ENCODE measurements at regions not wholly inside any gene's neighbourhood (a gene's known extent, or its start where the extent isn't known, plus 50 kb on each side); places are given as distances from the start of the nearest gene placed in this dataset.

DNA sequence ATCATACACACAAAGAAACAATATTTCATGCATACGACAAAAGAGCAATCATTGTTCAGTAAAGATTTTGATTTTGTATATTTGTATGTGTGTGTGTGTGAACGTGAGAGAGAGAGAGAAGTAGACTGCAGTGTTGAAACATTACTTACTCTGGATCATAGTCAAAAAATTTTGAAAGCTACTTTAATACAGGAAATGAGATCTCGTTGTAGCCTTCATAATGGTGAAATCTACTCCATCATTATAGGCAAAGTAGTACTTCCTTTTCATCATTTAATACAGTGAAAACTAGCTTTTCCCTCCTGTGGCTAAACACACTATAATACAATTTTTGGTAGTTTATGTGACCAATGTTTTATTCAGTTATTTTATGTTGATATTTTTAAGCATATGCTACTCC, 1427.7 kb upstream of the C9orf72 start:
- Histone ChIP-seq H3K27ac (ENCODE audit: insufficient read depth, low read depth, low read length) (no peak overlapping the region), H3K79me2 (ENCODE audit: control insufficient read depth, insufficient read depth, low read length) (no peaks in the 10 kb centered on the region), H3K36me3 (ENCODE audit: control insufficient read depth in 2 of 2, extremely low read depth in 1 of 2, insufficient read depth in 2 of 2, low read length in 2 of 2) (no peaks in the 10 kb centered on the region), H3K9me1 (replicated peaks; ENCODE audit: control insufficient read depth, extremely low read depth, insufficient read depth, low read length) (no peaks in the 10 kb centered on the region), H4K20me1 (replicated peaks; ENCODE audit: control insufficient read depth, extremely low read depth, insufficient read depth, low read length) (no peaks in the 10 kb centered on the region), H3K9me3 (replicated peaks; ENCODE audit: control insufficient read depth, insufficient read depth, low read length) (no peaks in the 10 kb centered on the region), H3K9ac (replicated peaks; ENCODE audit: extremely low read depth, insufficient read depth, low read length) (no peak overlapping the region), H3K27me3 (ENCODE audit: control insufficient read depth in 2 of 2, insufficient read depth in 2 of 2, low read length in 2 of 2) (no peaks in the 10 kb centered on the region), H3K4me1 (ENCODE audit: control insufficient read depth, extremely low read depth, insufficient read depth, low read length) (no peaks in the 10 kb centered on the region), H3K4me3 (replicated peaks in 1 of 3; ENCODE audit: insufficient read depth in 1 of 3, low read depth in 1 of 3, low read length in 3 of 3) (no peak overlapping the region), H2AFZ (ENCODE audit: low read depth, low read length) (no peak overlapping the region), H3K4me2 (ENCODE audit: insufficient read depth, low read length) (no peak overlapping the region)
- BruUV-seq (replicated peaks), result no TSS peak
- intact Hi-C loops (cut with micrococcal nuclease) (no loop called here), dilution Hi-C loops (cut with MboI; ENCODE audit: extremely low pct_ligation_motif_present, low sequenced_read_pairs) (no loop called here)
- ChIA-PET POLR2A (no interaction called here), CTCF (no interaction called here)
- no peak for FAIRE-seq
- TF ChIP-seq EZH2 (IDR thresholded peaks at IDR 0.05; ENCODE audit: borderline replicate concordance, low read depth, low read length, severe bottlenecking) (no peak), GATA2 (IDR thresholded peaks at IDR 0.05; ENCODE audit: insufficient read depth, insufficient read length, low read depth, low read length) (no peak), POLR2A (IDR thresholded peaks at IDR 0.05; ENCODE audit: low read depth, low read length) (no peak), POLR2AphosphoS5 (IDR thresholded peaks at IDR 0.05; ENCODE audit: insufficient read depth, low read depth, low read length) (no peak), MYC (IDR thresholded peaks at IDR 0.05; ENCODE audit: low read depth, low read length) (no peak), FOS (IDR thresholded peaks at IDR 0.05; ENCODE audit: borderline replicate concordance, insufficient read depth, low read length) (no peak), JUN (IDR thresholded peaks at IDR 0.05; ENCODE audit: borderline replicate concordance, insufficient read depth, insufficient read length, low read depth) (no peak)
- TF ChIP-seq, protein P1, sequence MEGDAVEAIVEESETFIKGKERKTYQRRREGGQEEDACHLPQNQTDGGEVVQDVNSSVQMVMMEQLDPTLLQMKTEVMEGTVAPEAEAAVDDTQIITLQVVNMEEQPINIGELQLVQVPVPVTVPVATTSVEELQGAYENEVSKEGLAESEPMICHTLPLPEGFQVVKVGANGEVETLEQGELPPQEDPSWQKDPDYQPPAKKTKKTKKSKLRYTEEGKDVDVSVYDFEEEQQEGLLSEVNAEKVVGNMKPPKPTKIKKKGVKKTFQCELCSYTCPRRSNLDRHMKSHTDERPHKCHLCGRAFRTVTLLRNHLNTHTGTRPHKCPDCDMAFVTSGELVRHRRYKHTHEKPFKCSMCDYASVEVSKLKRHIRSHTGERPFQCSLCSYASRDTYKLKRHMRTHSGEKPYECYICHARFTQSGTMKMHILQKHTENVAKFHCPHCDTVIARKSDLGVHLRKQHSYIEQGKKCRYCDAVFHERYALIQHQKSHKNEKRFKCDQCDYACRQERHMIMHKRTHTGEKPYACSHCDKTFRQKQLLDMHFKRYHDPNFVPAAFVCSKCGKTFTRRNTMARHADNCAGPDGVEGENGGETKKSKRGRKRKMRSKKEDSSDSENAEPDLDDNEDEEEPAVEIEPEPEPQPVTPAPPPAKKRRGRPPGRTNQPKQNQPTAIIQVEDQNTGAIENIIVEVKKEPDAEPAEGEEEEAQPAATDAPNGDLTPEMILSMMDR (IDR thresholded peaks at IDR 0.05; ENCODE audit: extremely low read depth in 1 of 2, insufficient read depth in 1 of 2, low read depth in 1 of 2, low read length in 2 of 2), result no peak
- TF ChIP-seq, protein P2, sequence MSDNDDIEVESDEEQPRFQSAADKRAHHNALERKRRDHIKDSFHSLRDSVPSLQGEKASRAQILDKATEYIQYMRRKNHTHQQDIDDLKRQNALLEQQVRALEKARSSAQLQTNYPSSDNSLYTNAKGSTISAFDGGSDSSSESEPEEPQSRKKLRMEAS (IDR thresholded peaks at IDR 0.05; ENCODE audit: insufficient read depth, insufficient read length), result no peak
- DNase-seq (ENCODE audit: low read depth, low spot score), result no peak
